B cell (primary cell): ENCODE measurements at regions not wholly inside any gene's neighbourhood (a gene's known extent, or its start where the extent isn't known, plus 50 kb on each side); places are given as distances from the start of the nearest gene placed in this dataset.

Source experiments
- ATAC-seq: fragments of 200-7000 bp; cut with Tn5 transposase; one replicate; pipeline ENCODE4 v1.10.0; 2021; ENCODE audit warnings: low read depth, mild to moderate bottlenecking, moderate number of reproducible peaks, moderate library complexity
- CTCF ChIA-PET: fragments of 350-600 bp; sonication (Branson Sonifier 250); formaldehyde crosslinking; loops from one replicate; lab custom pipeline; 2021; ENCODE audit warnings: antibody characterized with exemption, inconsistent platforms; lab: Charles Lee
- POLR2A ChIA-PET: fragments of 350-600 bp; sonication (Branson Sonifier 250); formaldehyde crosslinking; loops from one replicate; lab custom pipeline; 2021; ENCODE audit warnings: antibody characterized with exemption; lab: Charles Lee
- DNase-seq: peaks from one replicate; pipeline ENCODE4 v3.0.0; 2013
- H2AFZ ChIP-seq: 2 replicates; pipeline ENCODE4 v1.6.1; 2012; ENCODE audit warnings: mild to moderate bottlenecking, low read depth, low read length; ENCODE audit not compliant: insufficient read depth, poor library complexity, severe bottlenecking
- H3K27ac ChIP-seq, 2 donors: 1 replicate in 1 of 2; 2 replicates in 1 of 2; pipeline ENCODE4 v1.5.1; 2012 to 2013; ENCODE audit warnings: low read length in 2 of 2, mild to moderate bottlenecking in 2 of 2, moderate library complexity in 1 of 2
- H3K27me3 ChIP-seq, 4 experiments: fragments of 200-600 bp in 1 of 4; sonication (generic) in 1 of 4; replicated peaks in 1 of 4; 1 replicate in 2 of 4; 2 replicates in 2 of 4; pipeline versions ENCODE4 v1.6.1 to v1.7.0; 2013 to 2016; ENCODE audit warnings: low read length in 3 of 4, mild to moderate bottlenecking in 2 of 4, mixed read lengths in 1 of 4, moderate library complexity in 1 of 4; ENCODE audit not compliant: insufficient read depth in 4 of 4, control insufficient read depth in 3 of 4; ENCODE audit errors: control extremely low read depth in 1 of 4
- H3K36me3 ChIP-seq, 2 experiments: replicated peaks in 1 of 2; 1 replicate in 1 of 2; 2 replicates in 1 of 2; pipeline versions ENCODE4 v1.6.1 to v1.7.1; 2013; ENCODE audit warnings: low read length in 1 of 2; ENCODE audit not compliant: insufficient read depth in 2 of 2, control insufficient read depth in 1 of 2; ENCODE audit errors: control extremely low read depth in 1 of 2, extremely low read depth in 1 of 2
- H3K4me1 ChIP-seq, 2 donors: fragments of 200-600 bp in 1 of 2; sonication (generic) in 1 of 2; 1 replicate in 1 of 2; 2 replicates in 1 of 2; pipeline versions ENCODE4 v1.5.1 to v1.6.1; 2013 to 2017; ENCODE audit warnings: low read length in 2 of 2; ENCODE audit not compliant: control insufficient read depth in 2 of 2, insufficient read depth in 2 of 2
- H3K4me2 ChIP-seq: replicated peaks from 2 replicates; pipeline ENCODE3; 2012; ENCODE audit warnings: mild to moderate bottlenecking, low read depth, low read length; ENCODE audit not compliant: poor library complexity, severe bottlenecking
- H3K4me3 ChIP-seq, 5 experiments: fragments of 200-600 bp in 1 of 5; sonication (generic) in 1 of 5; 1 replicate in 3 of 5; 2 replicates in 2 of 5; pipeline versions ENCODE4 v1.5.1 to v1.7.0; 2011 to 2016; ENCODE audit warnings: low read length in 4 of 5, mild to moderate bottlenecking in 4 of 5, low read depth in 2 of 5, control low read depth in 1 of 5, moderate library complexity in 1 of 5; ENCODE audit not compliant: insufficient read depth in 1 of 5; ENCODE audit errors: control extremely low read depth in 1 of 5, extremely low read depth in 1 of 5
- H3K79me2 ChIP-seq: fragments of 200-600 bp; sonication (generic); one replicate; pipeline ENCODE4 v1.6.0; 2016; ENCODE audit warnings: low read length; ENCODE audit not compliant: control insufficient read depth, insufficient read depth
- H3K9ac ChIP-seq: fragments of 200-600 bp; sonication (generic); 2 replicates; pipeline ENCODE4 v1.6.1; 2017; ENCODE audit warnings: mild to moderate bottlenecking, low read length, moderate library complexity
- H3K9me3 ChIP-seq, 3 donors: one replicate each; pipeline versions ENCODE4 v1.6.1 to v1.7.1; 2013; ENCODE audit warnings: low read length in 2 of 3; ENCODE audit not compliant: control insufficient read depth in 2 of 3, insufficient read depth in 1 of 3; ENCODE audit errors: control extremely low read depth in 1 of 3
- H4K20me1 ChIP-seq: 2 replicates; pipeline ENCODE4 v1.6.0; 2012; ENCODE audit warnings: mild to moderate bottlenecking, low read length; ENCODE audit not compliant: insufficient read depth, control insufficient read depth, poor library complexity, severe bottlenecking
- H3K27ac Mint-ChIP-seq: one replicate; pipeline ENCODE4 v1.8.0; 2021; ENCODE audit warnings: mixed read lengths
- H3K27me3 Mint-ChIP-seq: one replicate; pipeline ENCODE4 v1.8.0; 2021; ENCODE audit warnings: mixed read lengths
- H3K4me1 Mint-ChIP-seq: one replicate; pipeline ENCODE4 v1.8.0; 2021; ENCODE audit warnings: mixed read lengths
- H3K4me3 Mint-ChIP-seq: one replicate; pipeline ENCODE4 v1.8.0; 2021; ENCODE audit warnings: mixed read lengths
- H3K9me3 Mint-ChIP-seq: one replicate; pipeline ENCODE4 v1.8.0; 2022; ENCODE audit warnings: mixed read lengths; ENCODE audit not compliant: insufficient read depth
- CTCF ChIP-seq: fragments of 200-600 bp; IDR thresholded peaks from one replicate; pipeline ENCODE4 v1.8.0; 2022; ENCODE audit warnings: antibody characterized with exemption, mild to moderate bottlenecking
- EZH2 ChIP-seq: IDR thresholded peaks from 2 replicates; pipeline ENCODE4 v1.6.1; 2012; ENCODE audit warnings: borderline replicate concordance, low read depth, mild to moderate bottlenecking, moderate library complexity, low read length; ENCODE audit not compliant: insufficient read depth, poor library complexity, severe bottlenecking
- WGBS: methylation state at CpG from one replicate; pipeline ENCODE4 v1.1.5; 2013; ENCODE audit warnings: missing lambda C conversion rate; ENCODE audit not compliant: insufficient coverage; 5-methylcytosine and 5-hydroxymethylcytosine counted together
- intact Hi-C: fragments of 100-400 bp; cut with micrococcal nuclease; formaldehyde crosslinking; loops from one replicate; pipeline ENCODE4 v1.10.0; 2022

- Histone ChIP-seq H4K20me1 (no peaks in the 10 kb centered on the region), H3K27me3 (no peaks in the 10 kb centered on the region), H3K79me2 (no peaks in the 10 kb centered on the region), H3K4me1 (no peaks in the 10 kb centered on the region), H2AFZ (no peak overlapping the region), H3K4me3 (no peak overlapping the region), H3K36me3 (no peaks in the 10 kb centered on the region), H3K9ac (no peak overlapping the region), H3K27ac (no peak overlapping the region), H3K4me2 (no peak overlapping the region), H3K9me3 (no peaks in the 10 kb centered on the region)
- ChIA-PET POLR2A (no interaction called here), CTCF (no interaction called here)
- Mint-ChIP-seq H3K27ac (no peak overlapping the region), H3K9me3 (no peaks in the 10 kb centered on the region), H3K4me3 (no peak overlapping the region), H3K27me3 (no peaks in the 10 kb centered on the region), H3K4me1 (no peaks in the 10 kb centered on the region)
- no peak for TF ChIP-seq CTCF
- no peak for TF ChIP-seq EZH2
- intact Hi-C loops = no loop called here
- ATAC-seq = no peak
- 78% methylated on average over 3 of the region's 3 CpGs for WGBS
- DNase-seq = no peak
These were observed 406.2 kb downstream of the LIG4 start for GRCh38 chr13:107809125-107809524.

GRCh38 chr13:107808389-107808788 lies 406.9 kb downstream of the LIG4 start:
- no peaks in the 10 kb centered on the region for H3K79me2 ChIP-seq

More at GRCh38 chr13:107808389-107808788, 406.9 kb downstream of the LIG4 start:
- no peak for TF ChIP-seq CTCF
- no peak for TF ChIP-seq EZH2
- H3K9me3 ChIP-seq = no peaks in the 10 kb centered on the region
- CTCF ChIA-PET = no interaction called here
- H3K4me3 Mint-ChIP-seq = no peak overlapping the region
- no peak overlapping the region for H3K27ac Mint-ChIP-seq
- intact Hi-C loops = no loop called here
- H3K27me3 ChIP-seq = no peaks in the 10 kb centered on the region
- no peaks in the 10 kb centered on the region for H4K20me1 ChIP-seq
- H3K9ac ChIP-seq = no peak overlapping the region
- no peaks in the 10 kb centered on the region for H3K4me1 ChIP-seq
- H3K4me1 Mint-ChIP-seq = no peaks in the 10 kb centered on the region
- H3K36me3 ChIP-seq = no peaks in the 10 kb centered on the region
- H3K4me2 ChIP-seq = no peak overlapping the region
- DNase-seq (no peak), ATAC-seq (no peak)
- no peak overlapping the region for H3K27ac ChIP-seq
- H3K9me3 Mint-ChIP-seq = no peaks in the 10 kb centered on the region
- no peaks in the 10 kb centered on the region for H3K27me3 Mint-ChIP-seq
- H3K4me3 ChIP-seq = no peak overlapping the region
- WGBS = no CpG with 5 or more reads among the region's 3 CpGs
- no peak overlapping the region for H2AFZ ChIP-seq
- POLR2A ChIA-PET = no interaction called here
